Loucy (cell line): ENCODE measurements at regions not wholly inside any gene's neighbourhood (a gene's known extent, or its start where the extent isn't known, plus 50 kb on each side); places are given as distances from the start of the nearest gene placed in this dataset.

Experiments used
- EZH2phosphoT487 ChIP-seq: fragments of 200-600 bp; IDR thresholded peaks from 2 replicates; pipeline ENCODE4 v1.6.1; 2018; ENCODE audit warnings: antibody characterized with exemption, mild to moderate bottlenecking, moderate library complexity, borderline replicate concordance
- TF ChIP-seq, protein P1 (sequence below): fragments of 200-600 bp; sonication (generic); conservative IDR thresholded peaks from 2 replicates; pipeline ENCODE4 v1.5.1; 2014; ENCODE audit warnings: mild to moderate bottlenecking, antibody characterized with exemption, low read length

DNA sequence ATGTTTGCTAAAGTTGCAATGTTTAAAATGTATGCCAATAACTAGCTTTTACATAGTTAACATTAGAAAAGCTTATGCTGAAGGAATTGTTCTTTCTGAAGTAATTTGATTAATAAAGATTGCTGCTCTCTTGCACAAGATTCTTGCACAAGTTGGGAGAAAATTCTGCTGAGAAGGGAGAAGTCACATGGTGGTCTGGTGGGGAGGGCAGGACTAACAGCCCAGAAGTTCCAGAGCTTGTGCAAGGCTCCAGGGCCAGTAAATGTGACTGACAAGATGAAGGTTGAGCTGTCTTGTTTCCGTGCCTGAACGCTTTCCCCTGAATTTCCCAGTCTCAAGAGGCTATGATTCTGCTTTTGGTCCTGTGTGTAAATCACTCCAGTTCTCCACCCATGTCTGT is 112.9 kb upstream of the VCX start:
- TF ChIP-seq, protein P1, sequence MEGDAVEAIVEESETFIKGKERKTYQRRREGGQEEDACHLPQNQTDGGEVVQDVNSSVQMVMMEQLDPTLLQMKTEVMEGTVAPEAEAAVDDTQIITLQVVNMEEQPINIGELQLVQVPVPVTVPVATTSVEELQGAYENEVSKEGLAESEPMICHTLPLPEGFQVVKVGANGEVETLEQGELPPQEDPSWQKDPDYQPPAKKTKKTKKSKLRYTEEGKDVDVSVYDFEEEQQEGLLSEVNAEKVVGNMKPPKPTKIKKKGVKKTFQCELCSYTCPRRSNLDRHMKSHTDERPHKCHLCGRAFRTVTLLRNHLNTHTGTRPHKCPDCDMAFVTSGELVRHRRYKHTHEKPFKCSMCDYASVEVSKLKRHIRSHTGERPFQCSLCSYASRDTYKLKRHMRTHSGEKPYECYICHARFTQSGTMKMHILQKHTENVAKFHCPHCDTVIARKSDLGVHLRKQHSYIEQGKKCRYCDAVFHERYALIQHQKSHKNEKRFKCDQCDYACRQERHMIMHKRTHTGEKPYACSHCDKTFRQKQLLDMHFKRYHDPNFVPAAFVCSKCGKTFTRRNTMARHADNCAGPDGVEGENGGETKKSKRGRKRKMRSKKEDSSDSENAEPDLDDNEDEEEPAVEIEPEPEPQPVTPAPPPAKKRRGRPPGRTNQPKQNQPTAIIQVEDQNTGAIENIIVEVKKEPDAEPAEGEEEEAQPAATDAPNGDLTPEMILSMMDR = no peak
- TF ChIP-seq EZH2phosphoT487 = no peak
